Mucosa of gallbladder (tissue), 1 donor: ENCODE measurements at regions not wholly inside any gene's neighbourhood (a gene's known extent, or its start where the extent isn't known, plus 50 kb on each side); places are given as distances from the start of the nearest gene placed in this dataset.

Experiments
- DNase-seq: peaks from one replicate; pipeline ENCODE4 v3.0.0-alpha.2; 2020; ENCODE audit warnings: low spot score
- donor health status: DM: no; HTN: no; CAD: no.

- DNase-seq: no peak
These were observed 149.8 kb upstream of the AKIRIN2 start for GRCh38 chr6:87851674-87852299.

- DNase-seq: peak; percentile 42
These were observed 146.6 kb upstream of the AKIRIN2 start for GRCh38 chr6:87848616-87849015.

- no peak for DNase-seq
These were observed 145.8 kb upstream of the AKIRIN2 start for GRCh38 chr6:87847830-87848210.

GRCh38 chr6:87847135-87847829 lies 145.2 kb upstream of the AKIRIN2 start:
- DNase-seq: no peak

GRCh38 chr6:87846434-87846833 lies 144.4 kb upstream of the AKIRIN2 start:
- no peak for DNase-seq

GRCh38 chr6:87840324-87840723 lies 138.3 kb upstream of the AKIRIN2 start:
- DNase-seq: no peak

GRCh38 chr6:87837876-87838275 lies 135.8 kb upstream of the AKIRIN2 start:
- DNase-seq: no peak

GRCh38 chr6:87837444-87837843 lies 135.4 kb upstream of the AKIRIN2 start:
- no peak for DNase-seq

GRCh38 chr6:87832025-87832825 lies 130.2 kb upstream of the AKIRIN2 start:
- no peak for DNase-seq

- no peak for DNase-seq
These were observed 128.9 kb upstream of the AKIRIN2 start for GRCh38 chr6:87830907-87831306.

GRCh38 chr6:87829622-87830121 lies 127.6 kb upstream of the AKIRIN2 start:
- DNase-seq: no peak

- no peak for DNase-seq
These were observed 126.0 kb upstream of the AKIRIN2 start for GRCh38 chr6:87828044-87828443.

GRCh38 chr6:87827346-87827745 lies 125.3 kb upstream of the AKIRIN2 start:
- no peak for DNase-seq

- DNase-seq: no peak
These were observed 124.4 kb upstream of the AKIRIN2 start for GRCh38 chr6:87826424-87826823.

GRCh38 chr6:87825821-87826221 lies 123.8 kb upstream of the AKIRIN2 start:
- no peak for DNase-seq

- DNase-seq: no peak
These were observed 123.0 kb upstream of the AKIRIN2 start for GRCh38 chr6:87824958-87825491.

- no peak for DNase-seq
These were observed 120.0 kb upstream of the AKIRIN2 start for GRCh38 chr6:87822011-87822410.

GRCh38 chr6:87820343-87820984 lies 118.4 kb upstream of the AKIRIN2 start:
- DNase-seq: no peak

GRCh38 chr6:87817183-87817582 lies 115.2 kb upstream of the AKIRIN2 start:
- DNase-seq: no peak

- no peak for DNase-seq
These were observed 113.4 kb upstream of the AKIRIN2 start for GRCh38 chr6:87815449-87815848.

- no peak for DNase-seq
These were observed 106.1 kb upstream of the AKIRIN2 start for GRCh38 chr6:87808005-87808757.
